CD4-positive, alpha-beta T cell treated with Interleukin-17A for 4 hours (primary cell): ENCODE measurements at regions not wholly inside any gene's neighbourhood (a gene's known extent, or its start where the extent isn't known, plus 50 kb on each side); places are given as distances from the start of the nearest gene placed in this dataset.
"Not testable (repeated sequence)": the region's sequence is repeated elsewhere in the genome, so short reads cannot be mapped to it uniquely, and the experiment has no call there.

Experiments used
- DNase-seq: peaks from one replicate; pipeline ENCODE4 v3.0.0-alpha.2; 2020; ENCODE audit warnings: mixed read lengths

DNA sequence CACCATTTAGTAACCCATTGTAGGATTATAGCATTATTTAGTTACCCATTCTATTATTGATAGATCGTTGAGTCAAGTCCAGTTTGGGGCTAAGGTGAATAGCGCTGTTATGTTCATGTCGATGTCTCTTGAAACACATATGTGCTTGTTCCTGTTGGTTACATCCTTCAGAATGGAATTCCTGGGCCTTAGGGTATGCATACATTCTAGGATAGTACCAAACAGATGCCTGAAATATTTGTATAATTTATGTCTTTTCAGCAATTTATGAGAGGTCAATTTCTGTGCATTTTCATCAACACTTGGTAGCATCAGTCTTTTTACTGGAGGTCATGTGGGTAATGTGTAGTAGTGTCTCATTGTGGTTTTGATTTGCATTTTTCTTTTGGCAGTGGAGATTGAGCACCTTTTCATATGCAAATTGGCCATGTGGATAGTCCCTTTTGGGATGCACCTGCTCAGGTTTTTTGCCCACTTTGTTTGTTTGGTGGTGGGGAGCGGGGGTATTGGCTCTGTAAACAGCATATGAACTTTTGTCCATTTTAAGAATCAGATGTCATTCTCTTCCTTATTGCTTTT is 104.2 kb downstream of the CDRT15L2 start:
- not testable (repeated sequence) for DNase-seq

DNA sequence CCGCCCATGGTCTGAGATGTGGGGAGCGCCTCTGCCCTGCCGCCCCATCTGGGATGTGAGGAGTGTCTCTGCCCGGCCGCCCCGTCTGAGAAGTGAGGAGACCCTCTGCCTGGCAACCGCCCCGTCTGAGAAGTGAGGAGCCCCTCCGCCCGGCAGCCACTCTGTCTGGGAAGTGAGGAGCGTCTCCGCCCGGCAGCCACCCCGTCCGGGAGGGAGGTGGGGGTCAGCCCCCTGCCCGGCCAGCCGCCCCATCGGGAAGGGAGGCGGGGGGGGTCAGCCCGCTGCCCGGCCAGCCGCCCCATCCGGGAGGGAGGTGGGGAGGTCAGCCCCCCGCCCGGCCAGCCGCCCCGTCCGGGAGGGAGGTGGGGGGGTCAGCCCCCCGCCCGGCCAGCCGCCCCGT is 105.5 kb downstream of the CDRT15L2 start:
- DNase-seq, result not testable (repeated sequence)

DNA sequence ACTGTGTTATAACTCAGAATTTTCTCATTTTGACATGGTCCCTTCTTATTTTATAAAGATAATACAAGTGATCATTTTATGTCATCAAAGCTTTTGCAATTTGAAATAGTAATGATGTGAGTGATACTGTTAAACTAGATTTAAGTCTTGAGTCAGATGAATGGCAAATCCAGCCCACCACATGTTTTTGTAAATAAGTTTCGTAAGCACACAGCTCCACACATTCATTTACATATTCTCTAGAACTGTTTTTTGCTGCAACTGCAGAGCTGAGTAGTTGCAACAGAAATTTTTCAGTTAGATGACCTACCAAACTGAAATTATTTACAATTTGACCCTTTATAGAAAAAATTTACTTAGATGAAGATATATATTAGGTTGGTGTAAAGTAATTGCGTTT is 108.1 kb downstream of the CDRT15L2 start:
- not testable (repeated sequence) for DNase-seq

- DNase-seq, result not testable (repeated sequence)
These were observed 109.7 kb downstream of the CDRT15L2 start for GRCh38 chr17:20689170-20689749.

- DNase-seq, result not testable (repeated sequence)
These were observed 113.2 kb downstream of the CDRT15L2 start for GRCh38 chr17:20692706-20693105.

- not testable (repeated sequence) for DNase-seq
These were observed 116.3 kb downstream of the CDRT15L2 start for GRCh38 chr17:20695871-20696270.

DNA sequence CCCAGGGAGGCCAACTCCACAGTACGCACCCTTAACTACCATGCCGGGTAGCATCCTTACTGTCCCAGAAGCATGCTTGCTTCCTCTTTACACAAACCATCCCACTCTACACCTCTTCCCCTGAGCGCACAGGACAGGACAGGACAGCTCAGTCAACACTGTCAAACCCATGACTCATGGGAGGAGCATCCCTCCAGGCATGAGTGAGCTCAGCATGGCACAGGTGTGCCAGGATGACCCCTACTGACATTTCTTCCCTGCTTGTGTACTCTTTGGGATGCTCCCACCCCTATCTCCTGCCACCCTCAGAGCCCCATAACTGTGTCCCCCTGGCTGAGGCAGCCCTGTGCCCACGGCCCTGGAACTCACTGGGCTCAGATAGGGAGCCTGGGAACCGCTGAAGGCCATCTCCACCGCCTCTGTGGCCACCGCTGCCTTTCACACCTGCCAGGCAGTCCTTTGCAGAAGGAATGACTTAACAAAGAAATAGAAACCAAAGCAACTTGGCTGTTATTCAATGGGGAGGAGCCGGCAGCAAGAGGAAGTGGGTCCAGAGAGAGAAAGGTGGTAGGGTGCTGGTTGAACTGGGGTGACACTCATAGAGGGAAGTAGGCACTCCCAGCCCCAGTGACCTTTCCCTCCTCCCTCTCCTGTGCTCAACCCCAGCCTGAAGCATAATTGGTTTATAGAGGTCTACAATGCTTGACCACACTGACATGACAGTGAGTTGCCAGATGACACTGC is 119.1 kb downstream of the CDRT15L2 start:
- peak; percentile 13 for DNase-seq

GRCh38 chr17:20700528-20700927 is 121.0 kb downstream of the CDRT15L2 start:
- DNase-seq, result not testable (repeated sequence)

DNA sequence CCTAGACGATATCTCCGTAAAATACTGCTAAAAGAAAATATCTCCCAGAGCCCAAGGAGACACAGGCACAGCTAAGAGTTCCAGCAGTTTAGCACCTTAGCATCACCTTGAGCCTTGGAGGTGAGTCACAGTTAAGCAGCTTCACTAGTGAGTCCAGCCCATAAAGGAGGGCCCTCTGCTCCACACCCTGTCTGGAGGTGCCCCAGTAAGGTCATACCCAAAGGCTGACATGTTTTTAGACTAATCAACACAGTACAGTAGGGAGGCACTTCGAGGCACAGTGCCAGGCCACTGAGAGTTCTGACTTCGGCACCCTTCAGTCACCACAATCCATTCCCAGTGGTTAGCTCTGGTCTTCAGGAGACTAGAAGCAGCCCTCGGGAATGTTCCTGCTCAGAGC is 121.8 kb downstream of the CDRT15L2 start:
- not testable (repeated sequence) for DNase-seq

- no peak for DNase-seq
These were observed 123.2 kb downstream of the CDRT15L2 start for GRCh38 chr17:20702692-20703091.

- no peak for DNase-seq
These were observed 124.3 kb downstream of the CDRT15L2 start for GRCh38 chr17:20703781-20704180.

GRCh38 chr17:20705186-20705585 is 125.7 kb downstream of the CDRT15L2 start:
- DNase-seq, result not testable (repeated sequence)

GRCh38 chr17:20706751-20707373 is 127.3 kb downstream of the CDRT15L2 start:
- DNase-seq, result no peak

- not testable (repeated sequence) for DNase-seq
These were observed 129.3 kb downstream of the CDRT15L2 start for GRCh38 chr17:20708821-20709220.

DNA sequence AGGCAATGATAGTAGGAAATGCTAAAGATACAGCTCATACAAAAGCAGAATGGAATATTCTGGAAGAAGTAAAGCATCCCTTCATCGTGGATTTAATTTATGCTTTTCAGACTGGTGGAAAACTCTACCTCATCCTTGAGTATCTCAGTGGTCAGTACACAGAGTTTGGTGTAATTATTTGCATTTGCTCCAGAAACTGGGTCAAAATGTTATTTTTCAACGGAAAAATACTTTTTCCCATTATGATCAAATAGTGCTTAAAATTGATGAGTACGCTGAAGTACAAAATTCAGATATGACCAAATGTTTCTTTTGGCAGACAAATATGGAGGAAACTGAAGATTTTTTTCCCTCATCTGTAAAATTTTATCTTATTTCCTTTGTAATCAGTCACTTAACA is 137.0 kb downstream of the CDRT15L2 start:
- not testable (repeated sequence) for DNase-seq

DNA sequence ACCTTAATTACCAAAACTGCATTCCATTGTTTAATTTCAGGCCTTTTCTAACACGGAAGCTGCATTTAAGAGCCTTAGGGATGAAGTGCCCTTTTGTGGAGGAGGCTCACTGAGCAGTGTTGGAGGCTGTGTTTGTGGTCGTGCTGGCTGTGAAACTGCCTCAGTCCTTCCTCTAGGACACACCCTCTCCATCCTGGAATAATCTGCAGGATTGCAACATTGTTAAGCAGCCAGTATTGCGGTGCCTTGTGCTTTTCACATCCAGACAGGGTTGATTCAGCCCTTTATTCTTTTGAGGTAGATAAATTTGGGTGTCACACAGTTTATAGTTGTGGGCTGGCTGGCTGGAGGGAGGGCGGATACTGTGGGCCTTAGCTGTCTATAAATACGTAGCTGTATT is 141.6 kb downstream of the CDRT15L2 start:
- no peak for DNase-seq

DNA sequence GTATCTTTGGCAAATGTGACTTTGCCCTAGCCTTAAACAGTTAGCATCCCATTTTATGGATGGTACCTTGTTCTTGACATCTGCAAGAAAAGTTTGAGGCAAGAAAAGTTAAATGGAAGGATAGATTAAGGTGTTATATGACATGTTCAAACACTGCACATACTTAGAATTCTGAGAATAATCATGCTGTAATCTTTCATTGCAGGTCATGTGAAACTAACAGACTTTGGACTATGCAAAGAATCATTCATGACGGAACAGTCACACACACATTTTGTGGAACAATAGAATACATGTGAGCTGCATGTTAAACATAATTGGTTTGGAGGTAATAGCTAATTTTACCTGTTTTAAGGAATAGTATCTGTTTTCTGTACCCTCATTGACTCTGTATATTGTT is 144.9 kb downstream of the CDRT15L2 start:
- not testable (repeated sequence) for DNase-seq

GRCh38 chr17:20727201-20727600 is 147.7 kb downstream of the CDRT15L2 start:
- not testable (repeated sequence) for DNase-seq

DNA sequence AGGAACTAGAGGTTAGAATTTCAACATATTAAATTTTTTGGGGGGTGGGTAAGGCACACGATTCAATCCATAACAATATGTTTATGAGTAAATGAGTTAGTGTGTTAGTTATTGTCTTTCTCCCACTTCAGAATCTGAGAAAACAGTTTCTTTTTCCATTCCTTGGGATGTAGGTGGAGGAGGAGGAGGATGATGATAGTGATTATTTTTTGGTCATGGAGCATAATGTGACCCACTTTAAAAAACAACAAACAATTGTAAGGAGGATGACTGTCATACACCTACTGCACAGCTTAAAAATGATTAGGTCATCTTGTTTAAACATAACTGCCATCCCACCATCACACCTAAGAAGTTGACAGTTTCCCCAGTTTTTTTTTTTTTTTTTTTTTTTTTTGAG is 148.7 kb downstream of the CDRT15L2 start:
- no peak for DNase-seq

GRCh38 chr17:20731131-20731530 is 151.6 kb downstream of the CDRT15L2 start:
- DNase-seq, result not testable (repeated sequence)

- DNase-seq, result no peak
These were observed 154.4 kb downstream of the CDRT15L2 start for GRCh38 chr17:20733923-20734322.

DNA sequence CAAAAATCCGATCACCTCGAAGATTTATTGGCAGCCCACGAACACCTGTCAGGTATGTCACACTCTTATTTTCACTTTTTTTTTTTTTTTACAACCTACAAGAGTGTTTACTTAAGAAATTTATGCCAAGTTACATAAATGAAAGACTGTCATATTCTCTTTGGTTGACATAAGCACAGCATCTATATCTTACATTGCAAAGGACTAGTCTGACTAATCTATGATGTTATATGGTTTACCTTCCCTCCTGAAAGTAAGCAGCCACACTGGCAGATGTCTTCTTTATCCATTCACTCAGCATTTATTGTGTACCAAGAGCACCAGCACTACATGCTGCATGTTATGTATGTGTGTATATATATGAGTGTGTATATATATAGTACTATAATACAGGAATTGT is 156.3 kb downstream of the CDRT15L2 start:
- no peak for DNase-seq

- DNase-seq, result not testable (repeated sequence)
These were observed 158.1 kb downstream of the CDRT15L2 start for GRCh38 chr17:20737636-20738035.

DNA sequence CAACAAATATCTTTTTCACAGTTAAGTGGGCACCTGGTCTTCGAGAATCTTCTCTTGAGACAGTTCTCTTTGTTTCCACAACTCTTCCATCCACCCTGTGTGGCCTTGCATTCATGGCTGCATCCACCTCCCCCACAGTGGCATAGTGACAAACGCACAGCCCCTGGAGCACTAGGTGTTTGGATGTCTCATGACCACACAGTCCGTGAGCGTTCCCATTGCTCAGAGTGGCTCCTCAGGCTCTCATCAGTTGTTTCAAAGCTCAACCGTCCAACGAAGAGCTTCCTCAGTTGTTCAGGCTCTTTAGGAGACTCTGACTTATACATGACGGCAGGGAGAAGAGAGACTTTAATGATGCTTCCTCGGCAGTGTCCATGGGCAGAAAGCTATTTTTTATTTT is 191.6 kb downstream of the CDRT15L2 start:
- DNase-seq, result no peak
